ENCODE measurements at regions not wholly inside any gene's neighbourhood (a gene's known extent, or its start where the extent isn't known, plus 50 kb on each side); places are given as distances from the start of the nearest gene placed in this dataset.
A peak's percentile ranks its signal among the peaks of the same experiment; 100 is the strongest.

DNA sequence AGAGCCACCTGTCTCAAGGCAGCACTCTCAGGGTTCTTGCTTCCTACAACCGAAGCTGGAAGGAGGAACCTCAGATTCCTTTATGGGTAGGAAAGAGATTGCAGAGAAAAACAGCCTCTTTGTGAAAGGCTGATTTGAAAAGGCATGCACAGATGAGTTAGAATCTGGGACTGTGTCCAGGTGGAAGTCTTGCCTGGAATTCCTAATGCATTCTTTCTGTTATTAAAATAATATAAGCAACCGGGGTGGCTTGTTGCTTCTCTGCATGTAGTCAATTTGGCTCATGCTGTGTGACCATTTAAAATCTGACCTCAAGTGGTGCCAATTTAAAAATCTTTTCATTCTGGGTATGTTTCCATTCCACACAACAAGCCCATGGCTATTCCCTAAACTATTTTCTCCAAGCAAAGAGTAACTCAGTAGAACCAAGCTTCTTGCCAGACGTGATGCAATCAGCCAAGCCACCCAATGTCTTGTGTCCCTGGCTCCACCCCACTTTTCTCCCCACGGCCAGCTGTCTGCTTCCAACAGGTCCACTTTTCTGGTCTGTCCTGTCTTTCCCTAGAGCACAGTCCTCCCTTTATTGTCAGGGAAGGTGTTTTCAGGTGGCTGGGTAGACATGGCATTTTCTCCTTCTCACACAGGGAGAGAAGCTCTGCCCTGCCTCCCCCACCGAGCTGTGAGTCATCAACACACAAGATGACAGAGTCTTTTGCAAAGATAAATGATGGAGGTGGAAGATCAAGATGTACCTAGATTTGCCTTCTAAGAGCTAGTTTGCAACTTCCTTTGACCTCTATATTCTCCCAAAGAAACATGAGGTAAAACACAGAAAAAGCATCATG, 394.3 kb downstream of the FOXO1 start:
- H3K27me3 ChIP-seq (replicated peaks; ENCODE audit: insufficient read depth) = no peaks in the 10 kb centered on the region

GRCh38 chr13:40272776-40273139, 393.7 kb downstream of the FOXO1 start:
- Histone ChIP-seq H3K27me3 (replicated peaks; ENCODE audit: insufficient read depth) (no peaks in the 10 kb centered on the region), H3K36me3 (no peaks in the 10 kb centered on the region), H3K9me3 (no peaks in the 10 kb centered on the region), H3K27ac (peak overlapping the region; percentile 44 to 58), H3K4me1 (replicated peaks) (no peaks in the 10 kb centered on the region), H3K4me3 (no peak overlapping the region)
- DNase-seq (ENCODE audit: low spot score) = no peak
- intact Hi-C loops (cut with DNase I) = loop anchor here (10.0 kb wide), 1 partner anchor 132 kb away; no protein-coding TSS in a partner anchor
- TF ChIP-seq, protein P1, sequence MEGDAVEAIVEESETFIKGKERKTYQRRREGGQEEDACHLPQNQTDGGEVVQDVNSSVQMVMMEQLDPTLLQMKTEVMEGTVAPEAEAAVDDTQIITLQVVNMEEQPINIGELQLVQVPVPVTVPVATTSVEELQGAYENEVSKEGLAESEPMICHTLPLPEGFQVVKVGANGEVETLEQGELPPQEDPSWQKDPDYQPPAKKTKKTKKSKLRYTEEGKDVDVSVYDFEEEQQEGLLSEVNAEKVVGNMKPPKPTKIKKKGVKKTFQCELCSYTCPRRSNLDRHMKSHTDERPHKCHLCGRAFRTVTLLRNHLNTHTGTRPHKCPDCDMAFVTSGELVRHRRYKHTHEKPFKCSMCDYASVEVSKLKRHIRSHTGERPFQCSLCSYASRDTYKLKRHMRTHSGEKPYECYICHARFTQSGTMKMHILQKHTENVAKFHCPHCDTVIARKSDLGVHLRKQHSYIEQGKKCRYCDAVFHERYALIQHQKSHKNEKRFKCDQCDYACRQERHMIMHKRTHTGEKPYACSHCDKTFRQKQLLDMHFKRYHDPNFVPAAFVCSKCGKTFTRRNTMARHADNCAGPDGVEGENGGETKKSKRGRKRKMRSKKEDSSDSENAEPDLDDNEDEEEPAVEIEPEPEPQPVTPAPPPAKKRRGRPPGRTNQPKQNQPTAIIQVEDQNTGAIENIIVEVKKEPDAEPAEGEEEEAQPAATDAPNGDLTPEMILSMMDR (IDR thresholded peaks at IDR 0.05) = no peak
- TF ChIP-seq POLR2A (IDR thresholded peaks at IDR 0.05) (no peak), POLR2AphosphoS5 (IDR thresholded peaks at IDR 0.05) (no peak)
- WGBS = 99% methylated on average over 4 of the region's 4 CpGs

More for the DNA sequence above, 394.3 kb downstream of the FOXO1 start:
- Histone ChIP-seq H3K9me3 (no peaks in the 10 kb centered on the region), H3K27ac (peak overlapping the region; percentile 44 to 58), H3K4me1 (replicated peaks) (no peaks in the 10 kb centered on the region), H3K36me3 (no peaks in the 10 kb centered on the region), H3K4me3 (no peak overlapping the region)
- 16% methylated on average over 5 of the region's 5 CpGs for WGBS
- peak; percentile 62 for DNase-seq (ENCODE audit: low spot score)
- peak; percentile 38 for TF ChIP-seq POLR2AphosphoS5 (IDR thresholded peaks at IDR 0.05)
- TF ChIP-seq, protein P1 (IDR thresholded peaks at IDR 0.05) = no peak
- intact Hi-C loops (cut with DNase I) = loop anchor here (2.0 to 10.0 kb wide), 2 partner anchors 35 to 133 kb away; no protein-coding TSS in a partner anchor

GRCh38 chr13:40273253-40274025, 393.0 kb downstream of the FOXO1 start:
- Histone ChIP-seq H3K9me3 (no peaks in the 10 kb centered on the region), H3K27ac (peak overlapping the region in 1 of 2 donors; percentile 58), H3K36me3 (no peaks in the 10 kb centered on the region), H3K27me3 (replicated peaks; ENCODE audit: insufficient read depth) (no peaks in the 10 kb centered on the region), H3K4me3 (no peak overlapping the region), H3K4me1 (replicated peaks) (no peaks in the 10 kb centered on the region)
- TF ChIP-seq POLR2A (IDR thresholded peaks at IDR 0.05) (no peak), POLR2AphosphoS5 (IDR thresholded peaks at IDR 0.05) (no peak)
- TF ChIP-seq, protein P1 (IDR thresholded peaks at IDR 0.05) = no peak
- intact Hi-C loops (cut with DNase I) = loop anchor here (10.0 kb wide), 1 partner anchor 131 kb away; no protein-coding TSS in a partner anchor
- DNase-seq (ENCODE audit: low spot score) = no peak
- 79% methylated on average over 11 of the region's 11 CpGs for WGBS

DNA sequence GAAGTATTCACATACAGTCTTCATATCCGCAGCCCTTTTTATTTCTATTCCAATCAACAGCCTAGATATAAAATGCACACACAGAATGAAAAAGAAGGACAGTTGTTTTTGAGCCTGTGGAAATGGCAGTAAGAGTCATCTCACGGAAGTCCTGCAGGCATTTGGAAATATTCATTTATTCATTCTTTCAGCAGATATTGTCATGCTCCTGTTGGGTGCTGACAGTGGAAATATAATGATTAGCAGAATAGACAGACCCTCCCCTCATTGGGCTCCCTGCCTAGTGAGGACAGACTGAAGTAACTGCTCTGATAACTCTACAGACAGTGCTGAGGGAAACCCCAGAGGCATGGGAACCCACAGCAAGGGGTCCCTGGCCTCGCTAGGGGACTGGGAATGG, 392.3 kb downstream of the FOXO1 start:
- no peaks in the 10 kb centered on the region for H3K27me3 ChIP-seq (replicated peaks; ENCODE audit: insufficient read depth)
- intact Hi-C loops (cut with DNase I) = loop anchor here (10.0 kb wide), 1 partner anchor 131 kb away; no protein-coding TSS in a partner anchor
- no peak overlapping the region for H3K27ac ChIP-seq
- TF ChIP-seq, protein P1 (IDR thresholded peaks at IDR 0.05) = no peak
- TF ChIP-seq POLR2AphosphoS5 (IDR thresholded peaks at IDR 0.05) (no peak), POLR2A (IDR thresholded peaks at IDR 0.05) (no peak)
- no peak overlapping the region for H3K4me3 ChIP-seq
- no peaks in the 10 kb centered on the region for H3K9me3 ChIP-seq
- no peak for DNase-seq (ENCODE audit: low spot score)
- H3K36me3 ChIP-seq = no peaks in the 10 kb centered on the region
- no peaks in the 10 kb centered on the region for H3K4me1 ChIP-seq (replicated peaks)
- 98% methylated on average over 3 of the region's 3 CpGs for WGBS
